HG02884 (cell line): ENCODE measurements at regions not wholly inside any gene's neighbourhood (a gene's known extent, or its start where the extent isn't known, plus 50 kb on each side); places are given as distances from the start of the nearest gene placed in this dataset.

ENCODE experiments used
- ATAC-seq: cut with Tn5 transposase; IDR thresholded peaks from one replicate; pipeline ENCODE4 v1.9.1; 2021; ENCODE audit warnings: mild to moderate bottlenecking, moderate library complexity; ENCODE audit not compliant: unreplicated experiment

GRCh38 chr12:92583910-92584309 lies 118.9 kb upstream of the PLEKHG7 start:
- ATAC-seq: no peak

GRCh38 chr12:92582893-92583292 lies 119.9 kb upstream of the PLEKHG7 start:
- ATAC-seq: no peak

- ATAC-seq: no peak
These were observed 120.3 kb upstream of the PLEKHG7 start for GRCh38 chr12:92582475-92582874.

- peak; percentile 48 for ATAC-seq
These were observed 121.2 kb upstream of the PLEKHG7 start for GRCh38 chr12:92581604-92582003.

- no peak for ATAC-seq
These were observed 127.7 kb upstream of the PLEKHG7 start for GRCh38 chr12:92574911-92575570.

- ATAC-seq: no peak
These were observed 128.6 kb upstream of the PLEKHG7 start for GRCh38 chr12:92574051-92574783.

- no peak for ATAC-seq
These were observed 129.7 kb upstream of the PLEKHG7 start for GRCh38 chr12:92573104-92573503.

GRCh38 chr12:92571844-92572543 lies 130.8 kb upstream of the PLEKHG7 start:
- no peak for ATAC-seq

GRCh38 chr12:92571169-92571568 lies 131.6 kb upstream of the PLEKHG7 start:
- no peak for ATAC-seq

- peak; percentile 92 for ATAC-seq
These were observed 132.6 kb upstream of the PLEKHG7 start for GRCh38 chr12:92570056-92570753.

- ATAC-seq: no peak
These were observed 134.1 kb upstream of the PLEKHG7 start for GRCh38 chr12:92568691-92569090.

GRCh38 chr12:92566448-92567019 lies 136.3 kb upstream of the PLEKHG7 start:
- no peak for ATAC-seq

GRCh38 chr12:92563819-92564218 lies 139.0 kb upstream of the PLEKHG7 start:
- no peak for ATAC-seq

- ATAC-seq: no peak
These were observed 140.6 kb upstream of the PLEKHG7 start for GRCh38 chr12:92562063-92562734.

GRCh38 chr12:92561543-92561899 lies 141.3 kb upstream of the PLEKHG7 start:
- ATAC-seq: no peak

- ATAC-seq: no peak
These were observed 141.9 kb upstream of the PLEKHG7 start for GRCh38 chr12:92560713-92561542.

GRCh38 chr12:92558806-92559205 lies 144.0 kb upstream of the PLEKHG7 start:
- no peak for ATAC-seq

- no peak for ATAC-seq
These were observed 144.5 kb upstream of the PLEKHG7 start for GRCh38 chr12:92558215-92558773.

- no peak for ATAC-seq
These were observed 145.4 kb upstream of the PLEKHG7 start for GRCh38 chr12:92557422-92557724.
